ENCODE measurements at regions not wholly inside any gene's neighbourhood (a gene's known extent, or its start where the extent isn't known, plus 50 kb on each side); places are given as distances from the start of the nearest gene placed in this dataset.

GRCh38 chr5:56356121-56356835 is 123.1 kb upstream of the ANKRD55 start:
- Histone ChIP-seq H3K9me3 (no peaks in the 10 kb centered on the region), H3K4me1 (peaks cover under 1% of the 10 kb centered on the region), H3K4me3 (no peak overlapping the region), H3K36me3 (ENCODE audit: insufficient read depth in 1 of 2, low read depth in 1 of 2) (no peaks in the 10 kb centered on the region), H3K27ac (no peak overlapping the region), H3K27me3 (ENCODE audit: insufficient read depth in 3 of 3, low read length in 2 of 3) (no peaks in the 10 kb centered on the region)
- 79 to 80% (median 79%) methylated on average over 6 of the region's 6 CpGs for WGBS, 3 donors
- intact Hi-C loops (cut with DNase I): no loop called here
- DNase-seq: no peak
- no peak for TF ChIP-seq CTCF (IDR thresholded peaks at IDR 0.05)
- no peak for ATAC-seq

GRCh38 chr5:56354836-56355235 is 121.7 kb upstream of the ANKRD55 start:
- Histone ChIP-seq H3K9me3 (no peaks in the 10 kb centered on the region), H3K36me3 (ENCODE audit: insufficient read depth in 1 of 2, low read depth in 1 of 2) (no peaks in the 10 kb centered on the region), H3K4me1 (peaks cover 7% of the 10 kb centered on the region), H3K4me3 (no peak overlapping the region), H3K27me3 (ENCODE audit: insufficient read depth in 3 of 3, low read length in 2 of 3) (no peaks in the 10 kb centered on the region), H3K27ac (no peak overlapping the region)
- ATAC-seq (no peak), DNase-seq (no peak)
- 75 to 96% (median 83%) methylated on average over 4 of the region's 4 CpGs for WGBS, 3 donors
- intact Hi-C loops (cut with DNase I): no loop called here
- no peak for TF ChIP-seq CTCF (IDR thresholded peaks at IDR 0.05)

- Histone ChIP-seq H3K4me3 (no peak overlapping the region), H3K4me1 (peaks cover 12% of the 10 kb centered on the region), H3K36me3 (ENCODE audit: insufficient read depth in 1 of 2, low read depth in 1 of 2) (no peaks in the 10 kb centered on the region), H3K27me3 (ENCODE audit: insufficient read depth in 3 of 3, low read length in 2 of 3) (no peaks in the 10 kb centered on the region), H3K27ac (no peak overlapping the region), H3K9me3 (no peaks in the 10 kb centered on the region)
- intact Hi-C loops (cut with DNase I): no loop called here
- TF ChIP-seq CTCF (IDR thresholded peaks at IDR 0.05): no peak
- WGBS, 3 donors: 76 to 83% (median 78%) methylated on average over 4 of the region's 4 CpGs
- no peak for DNase-seq
- ATAC-seq: no peak
Observed at GRCh38 chr5:56352808-56353590, 119.9 kb upstream of the ANKRD55 start.

- Histone ChIP-seq H3K4me1 (peaks cover 12% of the 10 kb centered on the region), H3K27ac (peak overlapping the region; percentile 2), H3K27me3 (ENCODE audit: insufficient read depth in 3 of 3, low read length in 2 of 3) (no peaks in the 10 kb centered on the region), H3K36me3 (ENCODE audit: insufficient read depth in 1 of 2, low read depth in 1 of 2) (no peaks in the 10 kb centered on the region), H3K4me3 (no peak overlapping the region), H3K9me3 (no peaks in the 10 kb centered on the region)
- ATAC-seq (peak; percentile 48 to 86 (median 82)), DNase-seq (peak; percentile 76 to 88)
- 27 to 36% (median 32%) methylated on average over 5 of the region's 5 CpGs for WGBS, 3 donors
- TF ChIP-seq CTCF (IDR thresholded peaks at IDR 0.05): no peak
- intact Hi-C loops (cut with DNase I): no loop called here
Observed at GRCh38 chr5:56350597-56351170, 117.6 kb upstream of the ANKRD55 start.

Data from psoas muscle (tissue), 7 donors.